Activated T-helper 1 cell treated with Interleukin-2 at 50 U/mL for 16 hours (primary cell): ENCODE measurements at regions not wholly inside any gene's neighbourhood (a gene's known extent, or its start where the extent isn't known, plus 50 kb on each side); places are given as distances from the start of the nearest gene placed in this dataset.
"Not testable (repeated sequence)": the region's sequence is repeated elsewhere in the genome, so short reads cannot be mapped to it uniquely, and the experiment has no call there.

Source experiments
- DNase-seq: peaks from one replicate; pipeline ENCODE4 v3.0.0-alpha.2; 2020; ENCODE audit warnings: low read depth

- DNase-seq: peak; percentile 55
These were observed 473.1 kb downstream of the TMEM121 start for GRCh38 chr14:105999361-106000028.

DNA sequence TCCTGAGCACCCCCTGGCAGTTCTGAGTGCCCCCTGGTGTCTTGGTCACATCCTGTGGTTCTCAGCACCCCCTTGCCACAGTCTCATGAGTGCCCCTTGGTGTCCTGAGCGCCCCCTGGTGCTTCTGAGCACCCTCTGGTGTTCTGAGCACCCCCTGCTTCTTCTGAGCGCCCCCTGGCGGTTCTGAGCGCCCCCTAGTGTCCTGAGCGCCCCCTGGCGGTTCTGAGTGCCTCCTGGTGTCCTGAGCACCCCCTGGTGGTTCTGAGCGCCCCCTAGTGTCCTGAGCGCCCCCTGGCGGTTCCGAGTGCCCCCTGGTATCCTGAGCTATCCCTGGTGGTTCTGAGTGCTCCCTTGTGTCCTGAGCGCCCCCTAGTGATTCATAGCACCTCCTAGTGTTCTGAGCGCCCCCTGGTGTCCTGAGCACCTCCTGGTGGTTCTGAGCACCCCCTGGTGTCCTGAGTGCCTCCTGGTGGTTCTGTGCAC, 473.7 kb downstream of the TMEM121 start:
- DNase-seq: not testable (repeated sequence)

- DNase-seq: not testable (repeated sequence)
These were observed 474.9 kb downstream of the TMEM121 start for GRCh38 chr14:106001277-106001676.

- DNase-seq: no peak
These were observed 477.0 kb downstream of the TMEM121 start for GRCh38 chr14:106003351-106003750.

DNA sequence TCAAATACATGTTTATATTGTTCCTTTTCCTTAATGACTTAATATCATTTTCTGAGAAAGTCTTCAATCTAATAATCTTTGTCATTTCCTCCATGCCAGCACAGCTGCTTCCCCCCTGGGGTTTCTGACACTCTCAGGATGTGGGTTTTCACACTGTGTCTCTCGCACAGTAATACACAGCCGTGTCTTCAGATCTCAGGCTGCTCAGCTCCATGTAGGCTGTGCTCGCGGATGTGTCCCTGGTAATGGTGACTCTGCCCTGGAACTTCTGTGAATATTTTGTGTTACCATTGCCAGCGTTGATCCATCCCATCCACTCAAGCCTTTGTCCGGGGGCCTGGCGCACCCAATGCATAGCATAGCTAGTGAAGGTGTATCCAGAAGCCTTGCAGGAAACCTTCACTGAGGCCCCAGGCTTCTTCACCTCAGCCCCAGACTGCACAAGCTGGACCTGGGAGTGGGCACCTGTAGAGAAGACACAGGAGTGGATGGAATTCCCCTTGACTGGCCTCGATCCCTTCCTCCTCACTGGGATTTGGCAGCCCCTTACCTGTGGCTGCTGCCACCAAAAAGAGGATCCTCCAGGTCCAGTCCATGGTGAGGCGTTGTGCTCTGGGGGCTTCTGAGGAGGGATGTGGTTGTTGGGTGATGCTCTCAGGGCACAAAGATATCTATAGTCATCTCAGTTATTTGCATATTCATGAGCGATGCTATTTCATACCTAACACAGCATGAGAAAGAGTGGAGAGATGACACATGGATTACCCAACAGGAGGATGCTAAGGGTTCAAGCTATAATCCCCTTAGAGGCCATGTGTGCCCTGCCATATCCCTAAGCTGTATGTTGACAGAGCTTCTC, 478.8 kb downstream of the TMEM121 start:
- peak; percentile 53 for DNase-seq

DNA sequence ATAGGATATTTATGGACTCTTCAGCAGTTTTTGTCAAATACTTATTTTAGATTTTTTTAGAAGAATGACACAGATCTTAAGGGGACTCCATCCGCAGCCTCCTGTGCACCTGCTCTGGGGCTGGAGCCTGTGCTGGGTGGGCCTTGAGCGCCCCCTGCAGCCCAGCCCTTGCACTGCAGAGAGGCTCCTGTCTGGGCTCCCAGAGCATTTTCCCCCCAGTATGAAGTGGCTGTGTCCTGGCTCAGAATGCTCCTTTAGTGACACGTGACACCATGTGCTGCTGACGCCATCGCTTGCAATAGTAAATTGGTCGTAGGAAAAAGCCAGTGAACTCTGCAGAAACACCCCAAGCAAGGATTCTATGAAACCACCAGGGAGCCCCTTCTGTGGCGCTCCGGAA, 479.7 kb downstream of the TMEM121 start:
- peak; percentile 43 for DNase-seq

DNA sequence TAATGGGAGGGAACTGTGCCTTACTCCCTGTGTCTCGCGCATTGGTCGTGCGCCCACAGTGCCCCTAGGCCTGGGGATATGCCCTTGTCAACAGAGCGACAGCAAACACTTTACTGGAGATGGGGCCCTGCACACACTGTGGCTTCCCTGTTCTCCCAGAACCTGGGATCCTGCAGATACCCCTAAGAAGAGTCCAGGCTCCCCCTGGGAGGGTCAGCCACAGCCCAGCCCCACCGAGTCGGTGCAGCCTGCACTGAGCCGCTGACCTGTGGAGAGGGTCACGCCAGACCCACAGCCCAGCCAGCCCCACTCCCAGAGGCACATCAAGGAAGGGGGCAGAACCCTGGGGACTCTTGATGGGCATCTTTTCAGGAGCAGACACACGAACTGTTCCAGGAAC, 480.3 kb downstream of the TMEM121 start:
- DNase-seq: not testable (repeated sequence)

- no peak for DNase-seq
These were observed 484.4 kb downstream of the TMEM121 start for GRCh38 chr14:106010783-106011182.

DNA sequence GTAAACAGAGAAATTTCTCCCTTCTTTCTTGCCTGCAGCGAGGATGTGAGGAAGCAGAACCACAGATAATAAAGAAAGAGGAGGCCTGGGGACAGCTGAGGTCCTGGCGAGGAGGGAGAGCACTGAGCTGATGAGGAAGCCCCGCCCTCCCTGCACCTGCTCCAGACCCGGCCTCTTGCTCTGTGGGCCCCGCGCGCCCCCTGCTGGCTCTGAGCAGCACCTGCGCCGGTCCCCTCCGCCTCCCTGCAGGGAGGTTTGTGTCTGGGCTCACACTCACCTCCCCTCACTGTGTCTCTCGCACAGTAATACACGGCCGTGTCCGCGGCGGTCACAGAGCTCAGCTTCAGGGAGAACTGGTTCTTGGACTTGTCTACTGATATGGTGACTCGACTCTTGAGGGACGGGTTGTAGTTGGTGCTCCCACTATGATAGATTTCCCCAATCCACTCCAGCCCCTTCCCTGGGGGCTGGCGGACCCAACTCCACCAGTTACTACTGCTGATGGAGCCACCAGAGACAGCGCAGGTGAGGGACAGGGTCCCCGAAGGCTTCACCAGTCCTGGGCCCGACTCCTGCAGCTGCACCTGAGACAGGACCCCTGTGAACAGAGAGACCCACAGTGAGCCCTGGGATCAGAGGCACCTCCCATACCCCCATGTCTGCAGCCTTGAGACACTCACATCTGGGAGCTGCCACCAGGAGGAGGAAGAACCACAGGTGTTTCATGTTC, 485.4 kb downstream of the TMEM121 start:
- peak; percentile 76 for DNase-seq

- DNase-seq: not testable (repeated sequence)
These were observed 486.0 kb downstream of the TMEM121 start for GRCh38 chr14:106012361-106012725.

- DNase-seq: no peak
These were observed 487.5 kb downstream of the TMEM121 start for GRCh38 chr14:106013879-106014376.

- not testable (repeated sequence) for DNase-seq
These were observed 491.6 kb downstream of the TMEM121 start for GRCh38 chr14:106017952-106018351.

DNA sequence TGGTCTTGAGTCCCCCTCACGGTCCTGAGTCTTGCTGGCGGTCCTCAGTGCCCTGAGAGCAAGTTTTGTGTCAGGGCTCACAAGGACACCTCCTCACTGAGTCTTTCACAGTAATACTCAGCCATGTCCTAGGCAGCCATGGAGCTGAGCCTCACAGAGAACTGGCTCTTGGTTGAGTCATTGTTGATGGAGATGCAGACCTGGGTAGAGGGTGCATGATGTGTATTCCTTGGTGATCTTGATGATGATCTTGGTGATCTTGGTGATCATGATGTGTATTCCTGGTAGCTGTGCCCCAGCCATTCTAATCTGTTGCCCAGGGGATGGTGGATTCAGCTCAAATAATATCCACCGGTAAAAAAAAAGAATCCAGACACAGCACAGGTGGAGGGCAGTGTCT, 495.4 kb downstream of the TMEM121 start:
- no peak for DNase-seq

DNA sequence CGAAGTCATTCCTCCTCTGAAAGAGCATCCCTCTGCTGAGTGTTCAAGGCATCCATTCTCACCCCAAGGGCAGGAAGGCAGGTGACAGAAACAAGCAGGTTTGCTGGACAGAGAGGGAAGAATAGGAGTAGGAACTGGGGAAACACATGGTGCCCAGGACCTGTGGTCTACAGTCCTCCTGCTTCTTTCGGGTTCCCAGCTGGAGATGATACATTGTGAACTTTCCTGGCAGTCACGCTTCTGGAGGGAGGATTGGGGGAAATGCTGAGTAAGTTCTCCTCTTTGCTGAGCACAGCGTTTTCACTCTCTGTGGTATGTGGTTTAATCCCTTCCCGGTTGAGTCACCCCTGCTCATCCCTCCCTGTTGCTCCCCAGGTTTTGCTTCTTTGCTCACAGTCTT, 496.3 kb downstream of the TMEM121 start:
- DNase-seq: not testable (repeated sequence)

DNA sequence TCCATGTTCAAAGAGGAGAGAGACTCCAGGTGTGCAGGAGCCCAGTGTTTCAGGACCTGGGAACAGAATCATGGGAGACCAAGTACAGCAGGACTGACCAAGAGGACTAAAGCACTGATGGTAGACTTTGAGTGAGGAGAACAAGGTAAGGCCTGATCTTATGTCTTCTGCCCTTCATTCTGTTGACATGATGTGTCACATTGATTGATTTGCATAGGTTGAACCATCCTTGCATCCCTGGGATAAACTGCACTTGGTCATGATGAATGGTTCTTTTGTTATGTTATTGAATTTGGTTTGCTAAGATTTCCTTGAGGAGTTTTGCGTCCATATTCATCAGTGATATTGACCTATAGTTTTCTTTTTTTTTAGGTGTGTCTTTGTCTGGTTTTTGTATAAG, 497.0 kb downstream of the TMEM121 start:
- no peak for DNase-seq

GRCh38 chr14:106024983-106025604, 498.7 kb downstream of the TMEM121 start:
- DNase-seq: peak; percentile 28

GRCh38 chr14:106026026-106026425, 499.6 kb downstream of the TMEM121 start:
- DNase-seq: no peak

- DNase-seq: not testable (repeated sequence)
These were observed 501.4 kb downstream of the TMEM121 start for GRCh38 chr14:106027759-106028158.

- no peak for DNase-seq
These were observed 503.6 kb downstream of the TMEM121 start for GRCh38 chr14:106029959-106030358.

DNA sequence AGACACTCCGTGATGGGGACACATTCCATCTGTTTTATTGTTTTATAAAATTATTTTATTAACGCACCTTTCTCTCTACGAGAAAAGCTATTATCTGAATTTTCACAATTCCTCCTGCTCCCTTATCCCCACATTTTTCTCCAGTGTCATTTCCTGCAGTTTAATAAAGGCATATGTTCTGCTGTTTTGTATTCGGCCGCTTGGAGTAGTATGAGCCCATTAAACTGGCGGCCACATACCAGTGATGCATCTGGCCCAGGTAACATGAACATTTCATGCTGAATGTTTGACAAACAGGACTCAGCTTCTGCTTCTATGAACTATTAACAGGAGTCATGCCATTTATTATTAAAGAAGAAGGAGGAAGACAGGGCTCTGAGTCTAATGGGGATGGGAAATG, 511.0 kb downstream of the TMEM121 start:
- no peak for DNase-seq

- no peak for DNase-seq
These were observed 511.9 kb downstream of the TMEM121 start for GRCh38 chr14:106038263-106038662.

DNA sequence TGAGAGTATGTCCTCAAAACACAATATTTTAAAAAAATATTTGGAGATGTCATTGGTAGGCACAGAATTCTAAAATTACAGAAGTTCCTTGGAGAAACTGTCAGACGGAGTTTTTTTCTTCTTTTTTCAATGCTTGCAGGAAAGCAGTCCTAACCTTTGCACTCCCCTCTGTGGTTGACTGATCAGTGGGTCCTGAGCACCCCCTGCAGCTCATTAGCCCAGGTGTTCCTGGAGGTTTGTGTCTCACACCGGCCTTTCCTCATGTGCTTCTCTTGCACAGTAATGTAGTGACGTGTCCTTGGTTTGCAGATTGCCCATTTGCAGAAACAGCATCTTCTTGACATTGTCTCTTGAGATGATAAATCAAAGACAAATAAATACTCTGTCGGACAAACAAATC, 513.0 kb downstream of the TMEM121 start:
- DNase-seq: peak; percentile 28
